Astrocyte (in vitro differentiated cells and primary cell): ENCODE measurements at regions not wholly inside any gene's neighbourhood (a gene's known extent, or its start where the extent isn't known, plus 50 kb on each side); places are given as distances from the start of the nearest gene placed in this dataset.

ENCODE experiments used
- DNase-seq: peaks from one replicate; pipeline ENCODE4 v3.0.0-alpha.2; 2010; ENCODE audit warnings: low read depth
- FAIRE-seq: peaks from 2 replicates; lab custom pipeline; 2011; peaks lifted over from hg19 to GRCh38; lab: Jason Lieb, UNC
- H2AFZ ChIP-seq: 2 replicates; pipeline ENCODE4 v1.6.0; 2012; ENCODE audit warnings: low read depth, low read length, inconsistent platforms
- H3K27ac ChIP-seq: 2 replicates; pipeline ENCODE4 v1.5.1; 2011; ENCODE audit warnings: low read depth, low read length, inconsistent platforms
- H3K27me3 ChIP-seq: 2 replicates; pipeline ENCODE4 v1.6.0; 2011; ENCODE audit warnings: low read length, inconsistent platforms; ENCODE audit not compliant: insufficient read depth
- H3K36me3 ChIP-seq: 2 replicates; pipeline ENCODE4 v1.5.1; 2011; ENCODE audit warnings: low read length, inconsistent platforms; ENCODE audit not compliant: insufficient read depth
- H3K4me1 ChIP-seq: 2 replicates; pipeline ENCODE4 v1.5.1; 2011; ENCODE audit warnings: low read length, inconsistent platforms; ENCODE audit not compliant: insufficient read depth
- H3K4me2 ChIP-seq: 2 replicates; pipeline ENCODE4 v1.6.0; 2012; ENCODE audit warnings: low read length, inconsistent platforms
- H3K4me3 ChIP-seq: 2 replicates; pipeline ENCODE4 v1.5.1; 2011; ENCODE audit warnings: low read depth, mild to moderate bottlenecking, low read length, inconsistent platforms; ENCODE audit not compliant: insufficient read depth
- H3K79me2 ChIP-seq: 2 replicates; pipeline ENCODE4 v1.6.0; 2012; ENCODE audit warnings: mild to moderate bottlenecking, low read length, inconsistent platforms; ENCODE audit not compliant: insufficient read depth
- H3K9ac ChIP-seq: 2 replicates; pipeline ENCODE4 v1.6.0; 2012; ENCODE audit warnings: mild to moderate bottlenecking, low read length, inconsistent platforms
- H3K9me3 ChIP-seq: 2 replicates; pipeline ENCODE4 v1.5.1; 2012; ENCODE audit warnings: low read depth, mild to moderate bottlenecking, low read length, inconsistent platforms; ENCODE audit not compliant: insufficient read depth
- H4K20me1 ChIP-seq: 2 replicates; pipeline ENCODE4 v1.6.0; 2012; ENCODE audit warnings: low read length, inconsistent platforms; ENCODE audit not compliant: insufficient read depth
- H3K27ac Mint-ChIP-seq: one replicate; pipeline ENCODE4 v1.8.0; 2021; ENCODE audit warnings: mild to moderate bottlenecking, mixed read lengths; ENCODE audit not compliant: unreplicated experiment
- H3K27me3 Mint-ChIP-seq: one replicate; pipeline ENCODE4 v1.8.0; 2021; ENCODE audit warnings: low read depth, mixed read lengths; ENCODE audit not compliant: unreplicated experiment
- H3K36me3 Mint-ChIP-seq: one replicate; pipeline ENCODE4 v1.8.0; 2021; ENCODE audit warnings: low read depth, mixed read lengths; ENCODE audit not compliant: unreplicated experiment
- H3K4me1 Mint-ChIP-seq: one replicate; pipeline ENCODE4 v1.8.0; 2021; ENCODE audit warnings: low read depth, mixed read lengths; ENCODE audit not compliant: unreplicated experiment
- H3K4me3 Mint-ChIP-seq: one replicate; pipeline ENCODE4 v1.8.0; 2021; ENCODE audit warnings: mild to moderate bottlenecking, moderate library complexity, mixed read lengths; ENCODE audit not compliant: unreplicated experiment
- H3K9me3 Mint-ChIP-seq: one replicate; pipeline ENCODE4 v1.8.0; 2021; ENCODE audit warnings: mild to moderate bottlenecking, mixed read lengths; ENCODE audit not compliant: unreplicated experiment
- EZH2 ChIP-seq: IDR thresholded peaks from 2 replicates; pipeline ENCODE4 v1.6.1; 2012; ENCODE audit warnings: mild to moderate bottlenecking, low read length, inconsistent platforms; ENCODE audit not compliant: insufficient read depth
- TF ChIP-seq, protein P1 (sequence below): IDR thresholded peaks from 2 replicates; pipeline ENCODE4 v1.5.1; 2011; ENCODE audit warnings: low read depth, mild to moderate bottlenecking, inconsistent platforms, low read length, moderate library complexity; ENCODE audit not compliant: insufficient read depth

- H2AFZ ChIP-seq = no peak overlapping the region
- H3K4me2 ChIP-seq = no peak overlapping the region
- H4K20me1 ChIP-seq = no peaks in the 10 kb centered on the region
- no peak for TF ChIP-seq EZH2
- TF ChIP-seq, protein P1, sequence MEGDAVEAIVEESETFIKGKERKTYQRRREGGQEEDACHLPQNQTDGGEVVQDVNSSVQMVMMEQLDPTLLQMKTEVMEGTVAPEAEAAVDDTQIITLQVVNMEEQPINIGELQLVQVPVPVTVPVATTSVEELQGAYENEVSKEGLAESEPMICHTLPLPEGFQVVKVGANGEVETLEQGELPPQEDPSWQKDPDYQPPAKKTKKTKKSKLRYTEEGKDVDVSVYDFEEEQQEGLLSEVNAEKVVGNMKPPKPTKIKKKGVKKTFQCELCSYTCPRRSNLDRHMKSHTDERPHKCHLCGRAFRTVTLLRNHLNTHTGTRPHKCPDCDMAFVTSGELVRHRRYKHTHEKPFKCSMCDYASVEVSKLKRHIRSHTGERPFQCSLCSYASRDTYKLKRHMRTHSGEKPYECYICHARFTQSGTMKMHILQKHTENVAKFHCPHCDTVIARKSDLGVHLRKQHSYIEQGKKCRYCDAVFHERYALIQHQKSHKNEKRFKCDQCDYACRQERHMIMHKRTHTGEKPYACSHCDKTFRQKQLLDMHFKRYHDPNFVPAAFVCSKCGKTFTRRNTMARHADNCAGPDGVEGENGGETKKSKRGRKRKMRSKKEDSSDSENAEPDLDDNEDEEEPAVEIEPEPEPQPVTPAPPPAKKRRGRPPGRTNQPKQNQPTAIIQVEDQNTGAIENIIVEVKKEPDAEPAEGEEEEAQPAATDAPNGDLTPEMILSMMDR = no peak
- H3K79me2 ChIP-seq = no peaks in the 10 kb centered on the region
- H3K36me3 ChIP-seq = no peaks in the 10 kb centered on the region
- peaks cover 3% of the 10 kb centered on the region for H3K4me1 ChIP-seq
- no peak overlapping the region for H3K27ac Mint-ChIP-seq
- no peaks in the 10 kb centered on the region for H3K36me3 Mint-ChIP-seq
- no peak overlapping the region for H3K9ac ChIP-seq
- no peaks in the 10 kb centered on the region for H3K9me3 ChIP-seq
- peaks cover 4% of the 10 kb centered on the region for H3K9me3 Mint-ChIP-seq
- no peak overlapping the region for H3K4me3 ChIP-seq
- DNase-seq = no peak
- no peaks in the 10 kb centered on the region for H3K27me3 ChIP-seq
- H3K27ac ChIP-seq = no peak overlapping the region
- H3K4me3 Mint-ChIP-seq = no peak overlapping the region
- H3K4me1 Mint-ChIP-seq = peaks cover 3% of the 10 kb centered on the region
- no peak for FAIRE-seq
- peaks cover 3% of the 10 kb centered on the region for H3K27me3 Mint-ChIP-seq
Observed at GRCh38 chr2:234298918-234299317, 198.0 kb downstream of the ARL4C start.

DNA sequence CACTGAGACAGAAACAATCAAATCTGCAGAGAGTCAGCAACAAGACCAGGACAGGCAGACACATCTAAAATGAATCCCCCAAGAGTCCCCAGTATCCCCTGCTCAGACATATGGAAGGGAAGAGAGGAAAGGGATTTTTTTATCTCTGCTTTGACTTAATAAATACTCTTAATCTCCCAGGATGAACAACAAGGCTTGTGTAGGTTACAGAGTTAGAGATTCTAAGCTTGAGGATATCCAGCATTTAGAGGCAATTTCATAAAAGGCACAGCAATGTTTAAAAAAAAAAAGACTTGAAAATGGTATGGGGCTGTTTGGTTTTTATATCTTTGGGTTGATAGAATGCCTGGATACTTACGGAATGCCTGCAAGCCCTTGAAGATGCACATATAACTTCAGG lies 199.9 kb downstream of the ARL4C start:
- Histone ChIP-seq H3K79me2 (no peaks in the 10 kb centered on the region), H3K36me3 (no peaks in the 10 kb centered on the region), H4K20me1 (no peaks in the 10 kb centered on the region), H3K4me1 (peaks cover 12% of the 10 kb centered on the region), H3K9me3 (no peaks in the 10 kb centered on the region), H3K4me3 (no peak overlapping the region), H3K9ac (no peak overlapping the region), H3K27ac (no peak overlapping the region), H3K27me3 (no peaks in the 10 kb centered on the region), H2AFZ (no peak overlapping the region), H3K4me2 (no peak overlapping the region)
- no peak overlapping the region for H3K27ac Mint-ChIP-seq
- no peaks in the 10 kb centered on the region for H3K36me3 Mint-ChIP-seq
- no peak for TF ChIP-seq EZH2
- TF ChIP-seq, protein P1 = no peak
- FAIRE-seq (no peak), DNase-seq (no peak)
- peaks cover 4% of the 10 kb centered on the region for H3K9me3 Mint-ChIP-seq
- no peak overlapping the region for H3K4me3 Mint-ChIP-seq
- peaks cover 9% of the 10 kb centered on the region for H3K4me1 Mint-ChIP-seq
- H3K27me3 Mint-ChIP-seq = peaks cover 3% of the 10 kb centered on the region

DNA sequence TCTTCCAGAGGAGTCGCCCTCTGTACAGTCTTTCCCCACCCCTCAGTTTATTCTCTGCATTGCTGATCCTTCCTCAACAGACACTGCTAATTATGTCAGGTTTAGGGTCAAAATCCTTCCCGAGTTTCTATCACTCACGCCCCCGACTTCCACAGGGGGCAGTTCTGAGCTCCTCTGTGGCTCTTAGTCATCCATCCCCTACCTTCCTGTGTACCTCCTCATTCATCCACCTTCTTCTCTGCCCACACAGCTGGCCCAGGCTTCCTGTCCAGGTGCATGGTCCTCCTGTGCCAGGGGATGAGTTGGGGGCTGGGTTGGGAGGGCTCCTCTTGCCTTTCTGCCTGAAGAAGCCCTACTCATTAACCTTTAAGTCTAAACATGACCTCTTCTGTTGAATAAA lies 202.9 kb downstream of the ARL4C start:
- H3K9me3 ChIP-seq = no peaks in the 10 kb centered on the region
- no peaks in the 10 kb centered on the region for H3K27me3 ChIP-seq
- H3K27ac ChIP-seq = no peak overlapping the region
- H3K9me3 Mint-ChIP-seq = peaks cover 2% of the 10 kb centered on the region
- no peak overlapping the region for H3K4me2 ChIP-seq
- no peak overlapping the region for H2AFZ ChIP-seq
- H3K79me2 ChIP-seq = no peaks in the 10 kb centered on the region
- H3K4me3 ChIP-seq = no peak overlapping the region
- no peak overlapping the region for H3K9ac ChIP-seq
- H3K4me1 Mint-ChIP-seq = peaks cover 26% of the 10 kb centered on the region
- no peak overlapping the region for H3K27ac Mint-ChIP-seq
- peaks cover 42% of the 10 kb centered on the region for H3K4me1 ChIP-seq
- H3K27me3 Mint-ChIP-seq = peaks cover 3% of the 10 kb centered on the region
- no peaks in the 10 kb centered on the region for H3K36me3 ChIP-seq
- no peaks in the 10 kb centered on the region for H4K20me1 ChIP-seq
- TF ChIP-seq EZH2 = no peak
- TF ChIP-seq, protein P1 = no peak
- no peak overlapping the region for H3K4me3 Mint-ChIP-seq
- DNase-seq (no peak), FAIRE-seq (no peak)
- H3K36me3 Mint-ChIP-seq = no peaks in the 10 kb centered on the region
